GM21737 (cell line): ENCODE measurements at regions not wholly inside any gene's neighbourhood (a gene's known extent, or its start where the extent isn't known, plus 50 kb on each side); places are given as distances from the start of the nearest gene placed in this dataset.
"Not testable (repeated sequence)": the region's sequence is repeated elsewhere in the genome, so short reads cannot be mapped to it uniquely, and the experiment has no call there.

Source experiments
- ATAC-seq: cut with Tn5 transposase; IDR thresholded peaks from one replicate; pipeline ENCODE4 v1.9.1; 2021; ENCODE audit warnings: mild to moderate bottlenecking, moderate library complexity; ENCODE audit not compliant: unreplicated experiment

GRCh38 chr15:95044745-95045417 lies 813.5 kb downstream of the MCTP2 start:
- no peak for ATAC-seq

- no peak for ATAC-seq
These were observed 820.5 kb downstream of the MCTP2 start for GRCh38 chr15:95051861-95052260.

GRCh38 chr15:95059346-95059905 lies 828.1 kb downstream of the MCTP2 start:
- no peak for ATAC-seq

- no peak for ATAC-seq
These were observed 837.5 kb downstream of the MCTP2 start for GRCh38 chr15:95068701-95069521.

- ATAC-seq, result no peak
These were observed 844.7 kb downstream of the MCTP2 start for GRCh38 chr15:95075792-95076677.

GRCh38 chr15:95076678-95076990 lies 845.3 kb downstream of the MCTP2 start:
- no peak for ATAC-seq

GRCh38 chr15:95078003-95078402 lies 846.6 kb downstream of the MCTP2 start:
- ATAC-seq, result no peak

GRCh38 chr15:95080228-95080627 lies 848.9 kb downstream of the MCTP2 start:
- ATAC-seq, result not testable (repeated sequence)

- no peak for ATAC-seq
These were observed 853.7 kb downstream of the MCTP2 start for GRCh38 chr15:95085056-95085455.

GRCh38 chr15:95086531-95087252 lies 855.3 kb downstream of the MCTP2 start:
- no peak for ATAC-seq

GRCh38 chr15:95087253-95087609 lies 855.9 kb downstream of the MCTP2 start:
- ATAC-seq, result no peak

- ATAC-seq, result no peak
These were observed 860.1 kb downstream of the MCTP2 start for GRCh38 chr15:95091444-95091843.

GRCh38 chr15:95095250-95095649 lies 863.9 kb downstream of the MCTP2 start:
- ATAC-seq, result no peak

GRCh38 chr15:95096651-95097050 lies 865.3 kb downstream of the MCTP2 start:
- ATAC-seq, result no peak

- no peak for ATAC-seq
These were observed 866.0 kb downstream of the MCTP2 start for GRCh38 chr15:95097361-95097760.

- ATAC-seq, result no peak
These were observed 873.9 kb downstream of the MCTP2 start for GRCh38 chr15:95105229-95105628.

- no peak for ATAC-seq
These were observed 875.4 kb downstream of the MCTP2 start for GRCh38 chr15:95106801-95107200.

GRCh38 chr15:95108673-95109072 lies 877.3 kb downstream of the MCTP2 start:
- ATAC-seq, result no peak

GRCh38 chr15:95111969-95112368 lies 880.6 kb downstream of the MCTP2 start:
- no peak for ATAC-seq

- ATAC-seq, result no peak
These were observed 881.7 kb downstream of the MCTP2 start for GRCh38 chr15:95113041-95113440.
